ENCODE measurements at regions not wholly inside any gene's neighbourhood (a gene's known extent, or its start where the extent isn't known, plus 50 kb on each side); places are given as distances from the start of the nearest gene placed in this dataset.
A peak's percentile ranks its signal among the peaks of the same experiment; 100 is the strongest.

DNA sequence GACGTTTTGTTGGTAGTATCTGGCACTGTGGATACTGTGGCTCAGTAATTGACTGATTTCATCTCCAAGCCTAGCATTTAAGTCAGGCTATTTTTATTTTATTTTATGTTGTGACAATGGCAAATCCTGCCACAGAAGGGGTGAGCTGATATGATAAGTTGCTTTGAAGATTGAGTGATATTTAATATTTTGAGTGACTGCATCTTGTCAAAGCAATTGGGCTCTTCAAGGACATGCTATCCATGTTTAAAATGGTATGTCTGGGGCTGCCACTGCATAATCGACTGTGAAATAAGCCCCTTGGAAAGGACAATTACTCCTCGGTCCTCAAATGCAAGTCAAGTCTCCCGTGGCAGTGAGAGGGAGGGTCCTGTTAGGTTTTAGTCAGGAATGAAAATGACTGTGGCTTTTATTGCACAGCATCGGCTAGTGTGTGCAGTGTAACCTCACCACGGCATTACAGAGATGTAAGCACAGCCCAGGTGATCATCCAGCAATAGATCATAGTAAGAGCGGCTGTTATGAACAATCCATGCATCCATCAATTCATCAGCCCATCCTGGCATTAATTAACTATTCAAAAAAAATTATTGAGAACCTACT is 178.2 kb downstream of the GBA3 start:
- no peak for TF ChIP-seq TAF1 (IDR thresholded peaks at IDR 0.05; ENCODE audit: low read depth)
- TF ChIP-seq, protein P1, sequence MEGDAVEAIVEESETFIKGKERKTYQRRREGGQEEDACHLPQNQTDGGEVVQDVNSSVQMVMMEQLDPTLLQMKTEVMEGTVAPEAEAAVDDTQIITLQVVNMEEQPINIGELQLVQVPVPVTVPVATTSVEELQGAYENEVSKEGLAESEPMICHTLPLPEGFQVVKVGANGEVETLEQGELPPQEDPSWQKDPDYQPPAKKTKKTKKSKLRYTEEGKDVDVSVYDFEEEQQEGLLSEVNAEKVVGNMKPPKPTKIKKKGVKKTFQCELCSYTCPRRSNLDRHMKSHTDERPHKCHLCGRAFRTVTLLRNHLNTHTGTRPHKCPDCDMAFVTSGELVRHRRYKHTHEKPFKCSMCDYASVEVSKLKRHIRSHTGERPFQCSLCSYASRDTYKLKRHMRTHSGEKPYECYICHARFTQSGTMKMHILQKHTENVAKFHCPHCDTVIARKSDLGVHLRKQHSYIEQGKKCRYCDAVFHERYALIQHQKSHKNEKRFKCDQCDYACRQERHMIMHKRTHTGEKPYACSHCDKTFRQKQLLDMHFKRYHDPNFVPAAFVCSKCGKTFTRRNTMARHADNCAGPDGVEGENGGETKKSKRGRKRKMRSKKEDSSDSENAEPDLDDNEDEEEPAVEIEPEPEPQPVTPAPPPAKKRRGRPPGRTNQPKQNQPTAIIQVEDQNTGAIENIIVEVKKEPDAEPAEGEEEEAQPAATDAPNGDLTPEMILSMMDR (IDR thresholded peaks at IDR 0.05; ENCODE audit: poor library complexity, severe bottlenecking) = no peak
- TF ChIP-seq, protein P2, sequence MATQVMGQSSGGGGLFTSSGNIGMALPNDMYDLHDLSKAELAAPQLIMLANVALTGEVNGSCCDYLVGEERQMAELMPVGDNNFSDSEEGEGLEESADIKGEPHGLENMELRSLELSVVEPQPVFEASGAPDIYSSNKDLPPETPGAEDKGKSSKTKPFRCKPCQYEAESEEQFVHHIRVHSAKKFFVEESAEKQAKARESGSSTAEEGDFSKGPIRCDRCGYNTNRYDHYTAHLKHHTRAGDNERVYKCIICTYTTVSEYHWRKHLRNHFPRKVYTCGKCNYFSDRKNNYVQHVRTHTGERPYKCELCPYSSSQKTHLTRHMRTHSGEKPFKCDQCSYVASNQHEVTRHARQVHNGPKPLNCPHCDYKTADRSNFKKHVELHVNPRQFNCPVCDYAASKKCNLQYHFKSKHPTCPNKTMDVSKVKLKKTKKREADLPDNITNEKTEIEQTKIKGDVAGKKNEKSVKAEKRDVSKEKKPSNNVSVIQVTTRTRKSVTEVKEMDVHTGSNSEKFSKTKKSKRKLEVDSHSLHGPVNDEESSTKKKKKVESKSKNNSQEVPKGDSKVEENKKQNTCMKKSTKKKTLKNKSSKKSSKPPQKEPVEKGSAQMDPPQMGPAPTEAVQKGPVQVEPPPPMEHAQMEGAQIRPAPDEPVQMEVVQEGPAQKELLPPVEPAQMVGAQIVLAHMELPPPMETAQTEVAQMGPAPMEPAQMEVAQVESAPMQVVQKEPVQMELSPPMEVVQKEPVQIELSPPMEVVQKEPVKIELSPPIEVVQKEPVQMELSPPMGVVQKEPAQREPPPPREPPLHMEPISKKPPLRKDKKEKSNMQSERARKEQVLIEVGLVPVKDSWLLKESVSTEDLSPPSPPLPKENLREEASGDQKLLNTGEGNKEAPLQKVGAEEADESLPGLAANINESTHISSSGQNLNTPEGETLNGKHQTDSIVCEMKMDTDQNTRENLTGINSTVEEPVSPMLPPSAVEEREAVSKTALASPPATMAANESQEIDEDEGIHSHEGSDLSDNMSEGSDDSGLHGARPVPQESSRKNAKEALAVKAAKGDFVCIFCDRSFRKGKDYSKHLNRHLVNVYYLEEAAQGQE (IDR thresholded peaks at IDR 0.05; ENCODE audit: borderline replicate concordance) = no peak
- peak; percentile 66 for TF ChIP-seq POLR2AphosphoS5 (IDR thresholded peaks at IDR 0.05)
- TF ChIP-seq EP300 (conservative IDR thresholded peaks at IDR 0.05; ENCODE audit: poor library complexity, severe bottlenecking) = peak; percentile 89
- TF ChIP-seq EZH2 (IDR thresholded peaks at IDR 0.05; ENCODE audit: borderline replicate concordance, insufficient read depth, low read length, poor library complexity, severe bottlenecking) = no peak
- no peak for TF ChIP-seq SMC3 (conservative IDR thresholded peaks at IDR 0.05; ENCODE audit: poor library complexity)
- no peak for TF ChIP-seq RAD21 (conservative IDR thresholded peaks at IDR 0.05)
- no peak for TF ChIP-seq MXI1 (conservative IDR thresholded peaks at IDR 0.05; ENCODE audit: poor library complexity, severe bottlenecking)

Measured in neural cell (in vitro differentiated cells).